HL-60 (cell line): ENCODE measurements at regions not wholly inside any gene's neighbourhood (a gene's known extent, or its start where the extent isn't known, plus 50 kb on each side); places are given as distances from the start of the nearest gene placed in this dataset.
"Not testable (repeated sequence)": the region's sequence is repeated elsewhere in the genome, so short reads cannot be mapped to it uniquely, and the experiment has no call there.

ENCODE experiments used
- POLR2AphosphoS5 ChIP-seq: IDR thresholded peaks from 2 replicates; pipeline ENCODE4 v1.6.1; 2012; ENCODE audit warnings: low read depth
- SPI1 ChIP-seq: IDR thresholded peaks from 2 replicates; pipeline ENCODE4 v1.6.1; 2012; ENCODE audit warnings: low read depth, mild to moderate bottlenecking, borderline replicate concordance
- TF ChIP-seq, protein P1 (sequence below): IDR thresholded peaks from one replicate; pipeline ENCODE4 v1.5.1; 2011; ENCODE audit warnings: low read length, control low read depth, inconsistent platforms; ENCODE audit not compliant: insufficient read depth
- TF ChIP-seq, protein P2 (sequence below): IDR thresholded peaks from 2 replicates; pipeline ENCODE4 v1.6.1; 2012; ENCODE audit warnings: low read depth; ENCODE audit not compliant: insufficient replicate concordance

DNA sequence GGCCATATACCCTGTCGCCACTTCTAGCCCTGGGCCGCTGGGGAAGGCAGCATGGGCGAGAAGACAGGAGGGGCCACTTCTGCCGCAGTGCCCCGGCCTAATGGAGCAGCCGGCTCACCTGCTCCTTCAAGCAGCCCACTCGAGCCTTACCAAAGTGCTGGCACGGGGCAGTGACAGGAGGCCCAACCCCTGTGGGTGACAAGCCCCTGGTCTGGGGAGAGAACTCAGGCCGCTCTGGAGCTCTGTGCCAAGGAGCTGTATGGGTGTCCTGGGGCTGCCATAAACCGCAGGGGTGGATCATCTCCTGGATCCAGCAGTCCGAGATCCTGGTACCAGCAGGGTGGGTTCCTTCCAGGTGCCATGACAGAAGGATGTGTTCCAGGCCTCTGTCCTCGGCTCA lies 3029.0 kb upstream of the TEKT4 start:
- TF ChIP-seq, protein P1, sequence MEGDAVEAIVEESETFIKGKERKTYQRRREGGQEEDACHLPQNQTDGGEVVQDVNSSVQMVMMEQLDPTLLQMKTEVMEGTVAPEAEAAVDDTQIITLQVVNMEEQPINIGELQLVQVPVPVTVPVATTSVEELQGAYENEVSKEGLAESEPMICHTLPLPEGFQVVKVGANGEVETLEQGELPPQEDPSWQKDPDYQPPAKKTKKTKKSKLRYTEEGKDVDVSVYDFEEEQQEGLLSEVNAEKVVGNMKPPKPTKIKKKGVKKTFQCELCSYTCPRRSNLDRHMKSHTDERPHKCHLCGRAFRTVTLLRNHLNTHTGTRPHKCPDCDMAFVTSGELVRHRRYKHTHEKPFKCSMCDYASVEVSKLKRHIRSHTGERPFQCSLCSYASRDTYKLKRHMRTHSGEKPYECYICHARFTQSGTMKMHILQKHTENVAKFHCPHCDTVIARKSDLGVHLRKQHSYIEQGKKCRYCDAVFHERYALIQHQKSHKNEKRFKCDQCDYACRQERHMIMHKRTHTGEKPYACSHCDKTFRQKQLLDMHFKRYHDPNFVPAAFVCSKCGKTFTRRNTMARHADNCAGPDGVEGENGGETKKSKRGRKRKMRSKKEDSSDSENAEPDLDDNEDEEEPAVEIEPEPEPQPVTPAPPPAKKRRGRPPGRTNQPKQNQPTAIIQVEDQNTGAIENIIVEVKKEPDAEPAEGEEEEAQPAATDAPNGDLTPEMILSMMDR, result not testable (repeated sequence)
- not testable (repeated sequence) for TF ChIP-seq POLR2AphosphoS5, SPI1
- TF ChIP-seq, protein P2, sequence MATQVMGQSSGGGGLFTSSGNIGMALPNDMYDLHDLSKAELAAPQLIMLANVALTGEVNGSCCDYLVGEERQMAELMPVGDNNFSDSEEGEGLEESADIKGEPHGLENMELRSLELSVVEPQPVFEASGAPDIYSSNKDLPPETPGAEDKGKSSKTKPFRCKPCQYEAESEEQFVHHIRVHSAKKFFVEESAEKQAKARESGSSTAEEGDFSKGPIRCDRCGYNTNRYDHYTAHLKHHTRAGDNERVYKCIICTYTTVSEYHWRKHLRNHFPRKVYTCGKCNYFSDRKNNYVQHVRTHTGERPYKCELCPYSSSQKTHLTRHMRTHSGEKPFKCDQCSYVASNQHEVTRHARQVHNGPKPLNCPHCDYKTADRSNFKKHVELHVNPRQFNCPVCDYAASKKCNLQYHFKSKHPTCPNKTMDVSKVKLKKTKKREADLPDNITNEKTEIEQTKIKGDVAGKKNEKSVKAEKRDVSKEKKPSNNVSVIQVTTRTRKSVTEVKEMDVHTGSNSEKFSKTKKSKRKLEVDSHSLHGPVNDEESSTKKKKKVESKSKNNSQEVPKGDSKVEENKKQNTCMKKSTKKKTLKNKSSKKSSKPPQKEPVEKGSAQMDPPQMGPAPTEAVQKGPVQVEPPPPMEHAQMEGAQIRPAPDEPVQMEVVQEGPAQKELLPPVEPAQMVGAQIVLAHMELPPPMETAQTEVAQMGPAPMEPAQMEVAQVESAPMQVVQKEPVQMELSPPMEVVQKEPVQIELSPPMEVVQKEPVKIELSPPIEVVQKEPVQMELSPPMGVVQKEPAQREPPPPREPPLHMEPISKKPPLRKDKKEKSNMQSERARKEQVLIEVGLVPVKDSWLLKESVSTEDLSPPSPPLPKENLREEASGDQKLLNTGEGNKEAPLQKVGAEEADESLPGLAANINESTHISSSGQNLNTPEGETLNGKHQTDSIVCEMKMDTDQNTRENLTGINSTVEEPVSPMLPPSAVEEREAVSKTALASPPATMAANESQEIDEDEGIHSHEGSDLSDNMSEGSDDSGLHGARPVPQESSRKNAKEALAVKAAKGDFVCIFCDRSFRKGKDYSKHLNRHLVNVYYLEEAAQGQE, result not testable (repeated sequence)
